ENCODE measurements at regions not wholly inside any gene's neighbourhood (a gene's known extent, or its start where the extent isn't known, plus 50 kb on each side); places are given as distances from the start of the nearest gene placed in this dataset.

DNA sequence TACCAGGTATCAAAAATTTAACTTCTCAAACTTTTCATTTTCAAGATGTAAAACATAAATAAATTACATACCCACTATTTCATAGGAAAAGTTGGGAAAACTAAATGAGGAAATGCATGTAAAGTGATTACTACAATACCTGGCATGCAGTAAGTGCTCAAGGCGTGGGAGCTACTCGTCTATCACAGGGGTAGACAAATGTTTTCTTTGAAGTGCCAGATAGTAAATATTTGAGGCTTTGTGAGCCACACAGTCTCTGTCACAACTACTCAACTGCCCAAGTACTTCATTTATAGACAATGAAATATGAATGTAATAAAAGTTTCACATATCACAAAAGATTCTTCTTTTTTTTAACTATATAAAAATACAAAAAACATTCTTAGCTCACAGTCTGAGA lies 96.4 kb upstream of the PCGF5 start:
- no peak for TF ChIP-seq CTCF (IDR thresholded peaks at IDR 0.05; ENCODE audit: poor library complexity)
- TF ChIP-seq EZH2phosphoT487 (IDR thresholded peaks at IDR 0.05; ENCODE audit: low read depth, severe bottlenecking, unreplicated experiment), result no peak

Measured in hepatocyte (in vitro differentiated cells).